Fibroblast of lung (primary cell): ENCODE measurements at regions not wholly inside any gene's neighbourhood (a gene's known extent, or its start where the extent isn't known, plus 50 kb on each side); places are given as distances from the start of the nearest gene placed in this dataset.
A peak's percentile ranks its signal among the peaks of the same experiment; 100 is the strongest.

Experiments
- DNase-seq, 2 donors: peaks; one replicate each; pipeline versions ENCODE4 v3.0.0 to v3.0.0-alpha.2; 2010; ENCODE audit warnings: low read depth in 2 of 2
- H2AFZ ChIP-seq: 2 replicates; pipeline ENCODE4 v1.5.1; 2012; ENCODE audit warnings: low read length, control low read depth, inconsistent platforms
- H3K27ac ChIP-seq: 2 replicates; pipeline ENCODE4 v1.5.1; 2011; ENCODE audit warnings: low read length, control low read depth; ENCODE audit not compliant: insufficient read depth
- H3K27me3 ChIP-seq: 2 replicates; pipeline ENCODE4 v1.5.1; 2011; ENCODE audit warnings: mild to moderate bottlenecking, low read length; ENCODE audit not compliant: control insufficient read depth, insufficient read depth
- H3K36me3 ChIP-seq: 2 replicates; pipeline ENCODE4 v1.5.1; 2011; ENCODE audit warnings: low read length; ENCODE audit not compliant: control insufficient read depth, insufficient read depth
- H3K4me1 ChIP-seq: 2 replicates; pipeline ENCODE4 v1.5.1; 2011; ENCODE audit warnings: low read length; ENCODE audit not compliant: control insufficient read depth, insufficient read depth; ENCODE audit errors: extremely low read depth
- H3K4me2 ChIP-seq: 2 replicates; pipeline ENCODE4 v1.5.1; 2011; ENCODE audit warnings: low read length, control low read depth; ENCODE audit not compliant: insufficient read depth; ENCODE audit errors: extremely low read depth
- H3K4me3 ChIP-seq, 4 experiments: fragments of 200-600 bp in 1 of 4; sonication (generic) in 1 of 4; replicated peaks in 1 of 4; 2 replicates each; pipeline ENCODE4 v1.5.1; 2011 to 2016; ENCODE audit warnings: low read length in 4 of 4, low read depth in 3 of 4, mild to moderate bottlenecking in 3 of 4, control low read depth in 2 of 4, inconsistent platforms in 1 of 4, mixed read lengths in 1 of 4; ENCODE audit not compliant: insufficient read depth in 1 of 4; ENCODE audit errors: control extremely low read depth in 1 of 4
- H3K79me2 ChIP-seq: 2 replicates; pipeline ENCODE4 v1.5.1; 2012; ENCODE audit warnings: mild to moderate bottlenecking, low read length, inconsistent platforms; ENCODE audit not compliant: control insufficient read depth, insufficient read depth
- H3K9ac ChIP-seq: 2 replicates; pipeline ENCODE4 v1.5.1; 2011; ENCODE audit warnings: mild to moderate bottlenecking, low read length, control low read depth; ENCODE audit not compliant: insufficient read depth
- H3K9me3 ChIP-seq: 2 replicates; pipeline ENCODE4 v1.5.1; 2012; ENCODE audit warnings: low read depth, low read length; ENCODE audit not compliant: control insufficient read depth, insufficient read depth
- H4K20me1 ChIP-seq: 2 replicates; pipeline ENCODE4 v1.5.1; 2011; ENCODE audit warnings: low read length; ENCODE audit not compliant: control insufficient read depth, insufficient read depth; ENCODE audit errors: extremely low read depth
- EZH2 ChIP-seq: IDR thresholded peaks from 2 replicates; pipeline ENCODE4 v1.5.1; 2012; ENCODE audit warnings: low read length, control low read depth, mild to moderate bottlenecking; ENCODE audit errors: missing control alignments
- TF ChIP-seq, protein P1 (sequence below), 2 donors: IDR thresholded peaks in 1 of 2; conservative IDR thresholded peaks in 1 of 2; 1 replicate in 1 of 2; 2 replicates in 1 of 2; pipeline ENCODE4 v1.5.1; 2011 to 2012; ENCODE audit warnings: low read length in 2 of 2, control low read depth in 1 of 2, inconsistent platforms in 1 of 2, low read depth in 1 of 2, mild to moderate bottlenecking in 1 of 2

DNA sequence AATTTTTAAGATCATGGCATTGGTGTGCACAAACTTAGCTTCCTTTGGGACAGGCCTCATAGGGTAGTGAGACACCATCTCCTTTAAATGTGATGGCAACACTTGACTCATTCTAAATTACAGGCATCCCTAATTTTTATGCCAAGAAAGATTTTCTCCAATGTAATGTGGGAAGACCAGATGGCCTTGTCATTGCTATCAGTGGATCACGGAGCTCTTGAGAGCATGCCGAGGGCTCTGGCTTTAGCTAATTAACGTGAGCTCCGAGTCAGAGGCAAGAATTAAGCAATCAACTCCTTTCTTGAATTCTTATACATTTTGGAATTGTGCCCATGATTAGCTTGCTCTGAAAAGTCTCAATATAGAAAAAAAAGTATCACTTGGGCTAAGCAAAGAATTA is 215.8 kb downstream of the LRRC70 start:
- no peaks in the 10 kb centered on the region for H3K36me3 ChIP-seq
- no peaks in the 10 kb centered on the region for H3K9me3 ChIP-seq
- no peak for DNase-seq
- no peak overlapping the region for H3K4me2 ChIP-seq
- H3K79me2 ChIP-seq = no peaks in the 10 kb centered on the region
- TF ChIP-seq, protein P1, sequence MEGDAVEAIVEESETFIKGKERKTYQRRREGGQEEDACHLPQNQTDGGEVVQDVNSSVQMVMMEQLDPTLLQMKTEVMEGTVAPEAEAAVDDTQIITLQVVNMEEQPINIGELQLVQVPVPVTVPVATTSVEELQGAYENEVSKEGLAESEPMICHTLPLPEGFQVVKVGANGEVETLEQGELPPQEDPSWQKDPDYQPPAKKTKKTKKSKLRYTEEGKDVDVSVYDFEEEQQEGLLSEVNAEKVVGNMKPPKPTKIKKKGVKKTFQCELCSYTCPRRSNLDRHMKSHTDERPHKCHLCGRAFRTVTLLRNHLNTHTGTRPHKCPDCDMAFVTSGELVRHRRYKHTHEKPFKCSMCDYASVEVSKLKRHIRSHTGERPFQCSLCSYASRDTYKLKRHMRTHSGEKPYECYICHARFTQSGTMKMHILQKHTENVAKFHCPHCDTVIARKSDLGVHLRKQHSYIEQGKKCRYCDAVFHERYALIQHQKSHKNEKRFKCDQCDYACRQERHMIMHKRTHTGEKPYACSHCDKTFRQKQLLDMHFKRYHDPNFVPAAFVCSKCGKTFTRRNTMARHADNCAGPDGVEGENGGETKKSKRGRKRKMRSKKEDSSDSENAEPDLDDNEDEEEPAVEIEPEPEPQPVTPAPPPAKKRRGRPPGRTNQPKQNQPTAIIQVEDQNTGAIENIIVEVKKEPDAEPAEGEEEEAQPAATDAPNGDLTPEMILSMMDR (conservative IDR thresholded peaks at IDR 0.05 in 1 of 2, IDR thresholded peaks at IDR 0.05 in 1 of 2; ENCODE audit: low read depth in 1 of 2, low read length in 2 of 2) = no peak
- no peak for TF ChIP-seq EZH2
- H3K27me3 ChIP-seq = no peaks in the 10 kb centered on the region
- H3K4me1 ChIP-seq = no peaks in the 10 kb centered on the region
- no peak overlapping the region for H3K9ac ChIP-seq
- no peak overlapping the region for H3K4me3 ChIP-seq
- no peak overlapping the region for H3K27ac ChIP-seq
- H4K20me1 ChIP-seq = no peaks in the 10 kb centered on the region
- H2AFZ ChIP-seq = no peak overlapping the region

DNA sequence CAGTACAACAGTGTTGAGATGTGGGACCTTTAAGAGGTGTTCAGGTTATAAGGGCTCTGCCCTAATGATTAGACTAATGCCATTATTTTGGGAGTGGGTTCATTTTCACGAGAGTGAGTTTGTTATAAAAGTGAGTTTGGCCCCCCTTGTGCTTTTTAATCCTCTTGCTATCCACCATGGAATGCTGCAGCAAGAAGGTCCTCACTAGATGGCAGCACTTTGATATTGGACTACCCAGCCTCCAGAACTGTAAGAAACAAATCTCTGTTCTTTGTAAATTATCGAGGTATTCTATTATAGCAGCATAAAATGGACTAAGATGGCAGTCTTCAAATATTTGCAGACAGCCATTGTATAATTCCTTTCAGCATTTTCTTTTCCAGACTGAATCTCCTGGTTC is 212.4 kb downstream of the LRRC70 start:
- DNase-seq = no peak
- Histone ChIP-seq H3K4me3 (no peak overlapping the region), H3K27me3 (no peaks in the 10 kb centered on the region), H4K20me1 (no peaks in the 10 kb centered on the region), H3K4me2 (no peak overlapping the region), H3K9me3 (no peaks in the 10 kb centered on the region), H3K36me3 (no peaks in the 10 kb centered on the region), H3K27ac (no peak overlapping the region), H2AFZ (no peak overlapping the region), H3K9ac (no peak overlapping the region), H3K4me1 (no peaks in the 10 kb centered on the region), H3K79me2 (no peaks in the 10 kb centered on the region)
- no peak for TF ChIP-seq EZH2
- TF ChIP-seq, protein P1 (conservative IDR thresholded peaks at IDR 0.05 in 1 of 2, IDR thresholded peaks at IDR 0.05 in 1 of 2; ENCODE audit: low read depth in 1 of 2, low read length in 2 of 2) = peak in 1 of 2 donors; percentile 28

DNA sequence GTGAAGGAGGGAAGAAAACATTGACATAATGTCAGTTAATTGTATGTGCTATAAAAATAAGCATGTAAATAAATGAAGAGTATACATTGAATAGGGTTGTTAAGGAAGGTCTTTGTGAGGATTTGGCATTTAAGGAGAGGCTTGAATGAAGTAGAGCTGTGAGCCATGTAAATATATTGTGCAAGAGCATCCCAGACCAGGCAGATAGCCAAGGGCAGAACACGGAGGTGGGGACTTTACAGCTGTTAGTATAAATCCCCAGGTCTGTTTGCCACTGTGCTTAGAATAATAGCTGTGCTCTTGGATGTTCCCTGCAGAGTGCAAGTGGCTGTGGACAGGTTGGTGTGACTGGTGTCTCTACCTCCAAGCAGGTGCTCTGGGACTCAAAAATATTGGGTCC is 211.7 kb downstream of the LRRC70 start:
- no peak overlapping the region for H3K4me2 ChIP-seq
- no peak overlapping the region for H2AFZ ChIP-seq
- H3K27ac ChIP-seq = no peak overlapping the region
- H3K4me1 ChIP-seq = no peaks in the 10 kb centered on the region
- TF ChIP-seq, protein P1 (conservative IDR thresholded peaks at IDR 0.05 in 1 of 2, IDR thresholded peaks at IDR 0.05 in 1 of 2; ENCODE audit: low read depth in 1 of 2, low read length in 2 of 2) = no peak
- no peak for TF ChIP-seq EZH2
- H3K36me3 ChIP-seq = no peaks in the 10 kb centered on the region
- no peak overlapping the region for H3K4me3 ChIP-seq
- H3K9ac ChIP-seq = no peak overlapping the region
- no peaks in the 10 kb centered on the region for H3K79me2 ChIP-seq
- H4K20me1 ChIP-seq = no peaks in the 10 kb centered on the region
- H3K9me3 ChIP-seq = no peaks in the 10 kb centered on the region
- no peaks in the 10 kb centered on the region for H3K27me3 ChIP-seq
- DNase-seq = no peak
